Psoas muscle (tissue), 7 donors: ENCODE measurements at regions not wholly inside any gene's neighbourhood (a gene's known extent, or its start where the extent isn't known, plus 50 kb on each side); places are given as distances from the start of the nearest gene placed in this dataset.

Experiments used
- ATAC-seq, 4 donors: fragments of 200-7000 bp; cut with Tn5 transposase; one replicate each; pipeline ENCODE4 v1.9.1; 2020; ENCODE audit warnings: moderate library complexity in 3 of 4, mild to moderate bottlenecking in 2 of 4
- DNase-seq, 2 donors: peaks; one replicate each; pipeline ENCODE4 v3.0.0-alpha.2; 2020
- H3K27ac ChIP-seq: fragments of 200-600 bp; one replicate; pipeline ENCODE4 v1.8.0; 2022
- H3K27me3 ChIP-seq, 3 donors: fragments of 200-600 bp in 1 of 3; one replicate each; pipeline versions ENCODE4 v1.6.1 to v1.8.0; 2013 to 2022; ENCODE audit warnings: low read length in 2 of 3, mild to moderate bottlenecking in 2 of 3, moderate library complexity in 1 of 3; ENCODE audit not compliant: insufficient read depth in 3 of 3
- H3K36me3 ChIP-seq, 2 donors: fragments of 200-600 bp in 1 of 2; one replicate each; pipeline versions ENCODE4 v1.6.1 to v1.8.0; 2013 to 2022; ENCODE audit warnings: low read depth in 1 of 2, mild to moderate bottlenecking in 1 of 2, moderate library complexity in 1 of 2; ENCODE audit not compliant: insufficient read depth in 1 of 2
- H3K4me1 ChIP-seq: fragments of 200-600 bp; one replicate; pipeline ENCODE4 v1.8.0; 2022
- H3K4me3 ChIP-seq: fragments of 200-600 bp; one replicate; pipeline ENCODE4 v1.8.0; 2022; ENCODE audit warnings: mild to moderate bottlenecking
- H3K9me3 ChIP-seq: fragments of 200-600 bp; one replicate; pipeline ENCODE4 v1.8.0; 2022
- WGBS, 3 donors: extraction: QIAGEN DNeasy Blood & Tissue Kit; methylation state at CpG; one replicate each; pipeline versions ENCODE4 v1.1.6 to v1.1.7; 2013; 5-methylcytosine and 5-hydroxymethylcytosine counted together
- intact Hi-C, 2 donors: fragments of 100-400 bp; cut with DNase I; formaldehyde crosslinking; loops; one replicate each; pipeline versions ENCODE4 v1.11.0 to v1.14.2; 2022
- TF ChIP-seq, protein P1 (sequence below): fragments of 200-600 bp; IDR thresholded peaks from one replicate; pipeline ENCODE4 v1.8.0; 2022; ENCODE audit warnings: antibody characterized with exemption
- donor health status: healthy with polysubstance abuse.
- donor health status: DM: no; HTN: no; CAD: no; lungs with moderate emphysema.
- donor health status: Bipolar disorder and iron deficiency.
- donor health status: healthy.
- donor health status: DM: yes; HTN: yes; CAD: no.
- donor health status: DM: no; HTN: no; CAD: no.
- donor health status: DM: yes; HTN: yes; CAD: no.

DNA sequence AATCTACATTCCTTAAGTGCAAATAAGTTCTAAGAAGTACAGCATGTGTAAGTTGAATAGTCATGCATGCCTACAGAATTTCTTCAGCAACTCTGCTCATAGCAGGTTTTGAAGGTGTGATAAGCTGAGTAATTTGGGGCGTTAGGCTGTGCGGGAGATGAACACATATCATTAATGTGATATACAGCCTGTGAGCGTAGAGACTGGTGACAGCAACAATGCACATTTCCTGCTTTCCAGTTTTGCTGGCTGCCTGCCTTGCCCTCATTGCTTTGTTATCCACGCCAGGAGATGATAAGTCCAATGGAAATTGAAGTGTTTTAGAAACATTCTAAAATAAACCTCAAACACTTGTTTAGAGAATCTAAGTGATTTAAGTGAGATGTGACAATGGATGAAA, 1709.4 kb downstream of the ARAP2 start:
- Histone ChIP-seq H3K36me3 (no peaks in the 10 kb centered on the region), H3K27ac (no peak overlapping the region), H3K4me3 (no peak overlapping the region), H3K4me1 (no peaks in the 10 kb centered on the region), H3K9me3 (no peaks in the 10 kb centered on the region), H3K27me3 (no peaks in the 10 kb centered on the region)
- WGBS, 3 donors = 42 to 43% (median 42%) methylated on average over 4 of the region's 4 CpGs
- TF ChIP-seq, protein P1, sequence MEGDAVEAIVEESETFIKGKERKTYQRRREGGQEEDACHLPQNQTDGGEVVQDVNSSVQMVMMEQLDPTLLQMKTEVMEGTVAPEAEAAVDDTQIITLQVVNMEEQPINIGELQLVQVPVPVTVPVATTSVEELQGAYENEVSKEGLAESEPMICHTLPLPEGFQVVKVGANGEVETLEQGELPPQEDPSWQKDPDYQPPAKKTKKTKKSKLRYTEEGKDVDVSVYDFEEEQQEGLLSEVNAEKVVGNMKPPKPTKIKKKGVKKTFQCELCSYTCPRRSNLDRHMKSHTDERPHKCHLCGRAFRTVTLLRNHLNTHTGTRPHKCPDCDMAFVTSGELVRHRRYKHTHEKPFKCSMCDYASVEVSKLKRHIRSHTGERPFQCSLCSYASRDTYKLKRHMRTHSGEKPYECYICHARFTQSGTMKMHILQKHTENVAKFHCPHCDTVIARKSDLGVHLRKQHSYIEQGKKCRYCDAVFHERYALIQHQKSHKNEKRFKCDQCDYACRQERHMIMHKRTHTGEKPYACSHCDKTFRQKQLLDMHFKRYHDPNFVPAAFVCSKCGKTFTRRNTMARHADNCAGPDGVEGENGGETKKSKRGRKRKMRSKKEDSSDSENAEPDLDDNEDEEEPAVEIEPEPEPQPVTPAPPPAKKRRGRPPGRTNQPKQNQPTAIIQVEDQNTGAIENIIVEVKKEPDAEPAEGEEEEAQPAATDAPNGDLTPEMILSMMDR = no peak
- intact Hi-C loops = no loop called here
- ATAC-seq (no peak), DNase-seq (no peak)

DNA sequence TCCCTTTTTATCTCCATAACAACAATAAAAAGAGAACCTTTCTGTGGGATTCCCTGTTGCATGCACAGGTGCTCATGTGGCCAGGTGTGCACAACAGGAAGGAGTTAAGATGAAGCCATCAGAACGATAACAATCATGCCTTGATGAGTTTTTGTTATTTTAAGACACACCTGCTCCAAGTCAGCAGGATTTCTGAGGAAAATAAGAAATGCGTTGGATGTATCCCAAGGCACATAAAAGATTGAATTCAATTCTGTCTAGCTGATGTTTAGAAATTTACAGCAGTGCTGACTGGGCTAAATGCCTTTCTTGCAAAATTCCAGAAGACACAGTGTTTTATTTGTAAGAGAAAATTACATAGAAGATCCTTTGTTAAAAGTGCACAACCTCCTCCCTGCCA, 1678.2 kb downstream of the ARAP2 start:
- intact Hi-C loops = no loop called here
- WGBS, 3 donors = 55 to 57% (median 57%) methylated on average over 2 of the region's 2 CpGs
- TF ChIP-seq, protein P1 = no peak

DNA sequence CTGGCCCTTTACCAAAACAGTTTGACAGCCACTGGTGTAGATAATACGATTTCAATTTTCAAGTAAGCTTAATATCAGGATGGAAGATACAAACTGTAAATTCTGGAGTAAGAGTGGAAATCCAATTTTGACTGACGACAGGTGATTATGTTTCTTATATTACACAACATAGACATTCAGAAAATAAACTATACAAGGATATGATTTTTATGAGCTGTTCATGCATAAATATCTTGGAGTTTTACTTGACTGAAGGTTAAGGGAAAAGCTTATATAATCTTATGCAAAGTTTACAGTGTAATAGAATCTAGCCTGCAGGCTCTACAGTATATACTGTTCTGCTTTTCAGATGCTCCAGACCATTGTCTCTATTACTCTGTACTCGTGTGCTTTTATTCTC, 1672.3 kb downstream of the ARAP2 start:
- no peaks in the 10 kb centered on the region for H3K9me3 ChIP-seq
- intact Hi-C loops = no loop called here
- no peaks in the 10 kb centered on the region for H3K4me1 ChIP-seq
- DNase-seq (no peak), ATAC-seq (no peak)
- H3K4me3 ChIP-seq = no peak overlapping the region
- no peaks in the 10 kb centered on the region for H3K27me3 ChIP-seq
- H3K27ac ChIP-seq = no peak overlapping the region
- 53 to 62% (median 61%) methylated on average over 3 of the region's 3 CpGs for WGBS, 3 donors
- TF ChIP-seq, protein P1 = no peak
- no peaks in the 10 kb centered on the region for H3K36me3 ChIP-seq

More for the DNA sequence above, 1678.2 kb downstream of the ARAP2 start:
- Histone ChIP-seq H3K27ac (no peak overlapping the region), H3K4me1 (no peaks in the 10 kb centered on the region), H3K36me3 (no peaks in the 10 kb centered on the region), H3K4me3 (no peak overlapping the region), H3K27me3 (no peaks in the 10 kb centered on the region), H3K9me3 (no peaks in the 10 kb centered on the region)
- DNase-seq (no peak), ATAC-seq (no peak)

DNA sequence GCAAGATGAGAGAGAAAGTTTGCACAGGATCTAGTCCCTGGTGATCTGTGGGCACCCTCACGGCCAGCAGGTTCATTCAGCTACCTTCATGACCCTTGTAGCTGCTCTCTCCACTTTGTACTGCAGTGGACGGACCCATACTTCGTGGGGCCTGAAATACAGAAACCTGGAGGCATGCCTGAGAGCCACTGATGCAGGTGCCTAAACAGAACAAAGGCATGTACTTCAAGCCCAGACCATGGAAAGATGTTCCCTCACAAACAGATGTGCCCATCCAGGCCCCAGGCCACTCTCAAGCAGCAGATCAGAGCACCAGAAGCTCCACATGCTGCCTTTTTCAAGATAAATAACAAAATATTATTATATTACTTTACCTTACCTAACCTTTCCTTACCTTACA, 1629.0 kb downstream of the ARAP2 start:
- Histone ChIP-seq H3K36me3 (no peaks in the 10 kb centered on the region), H3K9me3 (no peaks in the 10 kb centered on the region), H3K27me3 (no peaks in the 10 kb centered on the region), H3K4me3 (no peak overlapping the region), H3K27ac (no peak overlapping the region), H3K4me1 (no peaks in the 10 kb centered on the region)
- no peak for ATAC-seq
- TF ChIP-seq, protein P1 = no peak
- no peak for DNase-seq
- intact Hi-C loops = no loop called here
- 73 to 75% (median 75%) methylated on average over 3 of the region's 3 CpGs for WGBS, 3 donors

DNA sequence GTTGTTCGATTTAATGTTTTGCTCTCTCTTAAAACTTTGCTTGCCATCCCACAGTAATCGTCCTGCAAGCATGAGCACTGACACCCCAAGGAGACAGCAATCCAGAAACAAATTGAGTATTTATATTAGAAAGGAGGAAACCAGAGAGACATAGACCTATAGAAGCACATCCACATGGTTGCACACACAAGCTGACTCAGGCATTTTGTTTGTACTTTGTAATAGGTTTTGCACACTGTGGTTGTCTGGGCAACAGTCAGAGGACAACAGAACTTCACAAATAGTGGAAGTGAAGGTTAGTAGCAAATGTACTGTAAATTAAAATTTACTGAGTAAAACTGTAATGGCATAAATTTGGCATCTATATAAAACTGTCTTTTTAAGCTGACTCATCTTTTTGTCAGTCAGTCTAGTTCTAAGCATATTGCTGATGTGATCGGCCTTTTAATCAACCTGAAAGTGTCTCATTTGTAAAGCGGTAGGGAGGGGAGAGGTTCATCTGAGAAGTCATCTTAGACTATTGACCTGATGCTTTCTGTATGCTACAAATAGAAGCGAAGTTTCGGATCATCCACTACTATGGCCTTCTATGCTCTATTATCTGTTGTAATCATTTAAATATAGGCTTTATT, 1624.7 kb downstream of the ARAP2 start:
- TF ChIP-seq, protein P1 = no peak
- Histone ChIP-seq H3K27me3 (no peaks in the 10 kb centered on the region), H3K36me3 (no peaks in the 10 kb centered on the region), H3K4me1 (no peaks in the 10 kb centered on the region), H3K27ac (no peak overlapping the region), H3K4me3 (no peak overlapping the region), H3K9me3 (peaks cover 3% of the 10 kb centered on the region)
- ATAC-seq (no peak), DNase-seq (no peak)
- intact Hi-C loops = no loop called here
- WGBS, 3 donors = 78 to 81% (median 78%) methylated on average over 6 of the region's 6 CpGs
